Type B pancreatic cell (in vitro differentiated cells): ENCODE measurements at regions not wholly inside any gene's neighbourhood (a gene's known extent, or its start where the extent isn't known, plus 50 kb on each side); places are given as distances from the start of the nearest gene placed in this dataset.
"Not testable (repeated sequence)": the region's sequence is repeated elsewhere in the genome, so short reads cannot be mapped to it uniquely, and the experiment has no call there.

Source experiments
- DNase-seq: peaks from one replicate; pipeline ENCODE4 v3.0.0; 2021; ENCODE audit warnings: mixed read lengths; ENCODE audit not compliant: unreplicated experiment; ENCODE audit errors: extremely low spot score
- H3K27ac Mint-ChIP-seq: 2 replicates; pipeline ENCODE4 v1.8.0; 2021; ENCODE audit warnings: mild to moderate bottlenecking, mixed read lengths
- H3K27me3 Mint-ChIP-seq: 2 replicates; pipeline ENCODE4 v1.8.0; 2021; ENCODE audit warnings: mixed read lengths
- H3K36me3 Mint-ChIP-seq: 2 replicates; pipeline ENCODE4 v1.8.0; 2021; ENCODE audit warnings: mixed read lengths
- H3K4me1 Mint-ChIP-seq: one replicate; pipeline ENCODE4 v1.8.0; 2021; ENCODE audit warnings: mixed read lengths; ENCODE audit not compliant: unreplicated experiment
- H3K4me3 Mint-ChIP-seq: 2 replicates; pipeline ENCODE4 v1.8.0; 2021; ENCODE audit warnings: mild to moderate bottlenecking, mixed read lengths
- H3K9me3 Mint-ChIP-seq: 2 replicates; pipeline ENCODE4 v1.8.0; 2021; ENCODE audit warnings: mixed read lengths
- TF ChIP-seq, protein P1 (sequence below): fragments of 200-600 bp; sonication (generic); conservative IDR thresholded peaks from 2 replicates; pipeline ENCODE4 v1.5.0; 2021; ENCODE audit warnings: antibody characterized with exemption, mild to moderate bottlenecking

DNA sequence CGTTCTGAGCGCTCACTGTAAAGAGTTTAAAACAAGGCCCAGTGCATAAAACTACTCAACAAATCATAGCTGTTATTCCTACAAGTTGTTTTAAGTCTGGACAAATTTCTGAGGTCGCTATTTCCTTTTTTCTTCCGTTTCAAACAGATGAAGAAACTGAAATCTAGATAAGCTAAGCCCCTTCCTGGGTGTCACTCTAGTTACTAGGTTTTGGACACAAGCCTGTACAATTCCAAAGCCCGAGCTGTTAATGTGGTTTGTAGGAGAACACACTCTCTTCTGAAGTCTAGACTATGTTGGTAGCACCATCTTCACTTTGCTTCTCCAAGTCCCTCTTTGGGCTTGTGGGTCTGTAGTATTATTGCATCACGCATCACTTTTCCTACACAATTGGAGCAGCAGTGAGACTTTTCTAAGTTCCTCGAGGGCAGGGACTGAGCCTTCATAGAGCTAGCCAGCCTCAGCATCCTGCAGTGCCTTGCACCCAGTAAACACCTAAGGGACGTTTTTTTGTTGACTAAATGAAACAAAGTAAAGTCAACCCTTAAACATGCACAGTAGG lies 142.6 kb upstream of the PROK2 start:
- H3K4me1 Mint-ChIP-seq, result peaks cover 23% of the 10 kb centered on the region
- no peak for DNase-seq
- H3K27ac Mint-ChIP-seq, result no peak overlapping the region
- no peaks in the 10 kb centered on the region for H3K9me3 Mint-ChIP-seq
- no peaks in the 10 kb centered on the region for H3K36me3 Mint-ChIP-seq
- H3K4me3 Mint-ChIP-seq, result no peak overlapping the region
- H3K27me3 Mint-ChIP-seq, result peaks cover 14% of the 10 kb centered on the region
- TF ChIP-seq, protein P1, sequence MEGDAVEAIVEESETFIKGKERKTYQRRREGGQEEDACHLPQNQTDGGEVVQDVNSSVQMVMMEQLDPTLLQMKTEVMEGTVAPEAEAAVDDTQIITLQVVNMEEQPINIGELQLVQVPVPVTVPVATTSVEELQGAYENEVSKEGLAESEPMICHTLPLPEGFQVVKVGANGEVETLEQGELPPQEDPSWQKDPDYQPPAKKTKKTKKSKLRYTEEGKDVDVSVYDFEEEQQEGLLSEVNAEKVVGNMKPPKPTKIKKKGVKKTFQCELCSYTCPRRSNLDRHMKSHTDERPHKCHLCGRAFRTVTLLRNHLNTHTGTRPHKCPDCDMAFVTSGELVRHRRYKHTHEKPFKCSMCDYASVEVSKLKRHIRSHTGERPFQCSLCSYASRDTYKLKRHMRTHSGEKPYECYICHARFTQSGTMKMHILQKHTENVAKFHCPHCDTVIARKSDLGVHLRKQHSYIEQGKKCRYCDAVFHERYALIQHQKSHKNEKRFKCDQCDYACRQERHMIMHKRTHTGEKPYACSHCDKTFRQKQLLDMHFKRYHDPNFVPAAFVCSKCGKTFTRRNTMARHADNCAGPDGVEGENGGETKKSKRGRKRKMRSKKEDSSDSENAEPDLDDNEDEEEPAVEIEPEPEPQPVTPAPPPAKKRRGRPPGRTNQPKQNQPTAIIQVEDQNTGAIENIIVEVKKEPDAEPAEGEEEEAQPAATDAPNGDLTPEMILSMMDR, result no peak

DNA sequence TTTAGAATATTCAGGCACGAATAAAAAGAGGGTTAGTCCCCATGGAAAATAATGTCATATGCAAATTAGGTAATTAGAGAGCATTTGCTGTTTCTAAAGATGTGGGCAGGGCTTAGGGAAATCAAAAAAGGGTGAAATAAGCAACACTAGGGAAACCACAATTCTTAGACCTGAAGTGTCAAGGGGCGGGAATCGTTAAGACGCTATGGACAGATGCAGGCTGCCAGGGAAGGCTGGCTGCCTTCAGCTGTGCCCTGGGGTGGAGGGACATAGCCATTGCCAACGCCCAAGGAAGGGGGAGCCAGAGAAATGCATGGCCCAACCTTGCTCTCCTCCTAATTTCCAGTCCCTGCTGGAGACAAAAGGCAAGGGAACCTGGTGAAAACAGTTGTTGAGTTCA lies 141.7 kb upstream of the PROK2 start:
- TF ChIP-seq, protein P1, result no peak
- H3K27ac Mint-ChIP-seq, result no peak overlapping the region
- H3K9me3 Mint-ChIP-seq, result no peaks in the 10 kb centered on the region
- peaks cover 8% of the 10 kb centered on the region for H3K27me3 Mint-ChIP-seq
- no peaks in the 10 kb centered on the region for H3K36me3 Mint-ChIP-seq
- no peak overlapping the region for H3K4me3 Mint-ChIP-seq
- peaks cover 23% of the 10 kb centered on the region for H3K4me1 Mint-ChIP-seq
- no peak for DNase-seq

DNA sequence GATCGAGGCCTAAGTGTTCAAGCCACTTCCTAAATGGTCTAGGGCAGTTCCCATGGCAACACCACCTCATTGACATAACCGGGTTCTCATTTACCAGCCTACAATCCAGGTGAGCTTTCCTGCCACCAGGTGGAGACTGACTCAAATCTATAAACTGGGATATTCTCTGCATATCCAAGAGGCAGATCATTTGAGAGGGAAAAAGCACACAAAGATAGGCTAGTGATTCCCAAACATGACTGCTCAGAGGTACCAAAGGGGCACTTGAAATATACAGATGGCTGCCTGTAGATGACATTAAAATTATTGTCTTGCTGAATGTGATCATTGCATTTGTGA lies 141.3 kb upstream of the PROK2 start:
- Mint-ChIP-seq H3K9me3 (no peaks in the 10 kb centered on the region), H3K4me1 (peaks cover 23% of the 10 kb centered on the region), H3K27me3 (peaks cover 8% of the 10 kb centered on the region), H3K36me3 (no peaks in the 10 kb centered on the region), H3K4me3 (no peak overlapping the region), H3K27ac (no peak overlapping the region)
- DNase-seq, result no peak
- TF ChIP-seq, protein P1, result peak; percentile 60

DNA sequence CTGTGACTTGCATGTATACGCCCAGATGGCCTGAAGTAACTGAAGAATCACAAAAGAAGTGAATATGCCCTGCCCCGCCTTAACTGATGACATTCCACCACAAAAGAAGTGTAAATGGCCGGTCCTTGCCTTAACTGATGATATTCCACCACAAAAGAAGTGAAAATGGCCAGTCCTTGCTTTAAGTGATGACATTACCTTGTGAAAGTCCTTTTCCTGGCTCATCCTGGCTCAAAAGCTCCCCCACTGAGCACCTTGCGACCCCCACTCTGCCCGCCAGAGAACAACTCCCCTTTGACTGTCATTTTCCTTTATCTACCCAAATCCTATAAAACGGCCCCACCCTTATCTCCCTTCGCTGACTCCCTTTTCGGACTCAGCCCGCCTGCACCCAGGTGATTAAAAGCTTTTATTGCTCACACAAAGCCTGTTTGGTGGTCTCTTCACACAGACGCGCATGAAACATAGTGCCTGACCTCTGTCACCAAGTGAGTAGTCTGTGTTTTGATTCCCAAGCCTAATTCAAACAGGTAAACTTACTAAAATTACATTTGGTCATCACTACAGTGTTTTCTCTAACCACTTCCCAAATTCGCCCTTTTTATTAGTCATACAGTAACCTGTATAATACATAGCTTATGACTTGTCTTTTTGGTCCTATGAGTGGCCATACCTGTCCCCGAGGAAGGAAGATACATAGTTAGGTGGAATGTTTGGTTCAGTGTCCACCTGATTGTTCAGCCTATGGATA lies 140.7 kb upstream of the PROK2 start:
- not testable (repeated sequence) for H3K36me3 Mint-ChIP-seq, H3K4me3 Mint-ChIP-seq, H3K9me3 Mint-ChIP-seq, H3K27me3 Mint-ChIP-seq, H3K27ac Mint-ChIP-seq, DNase-seq
- peaks cover 23% of the 10 kb centered on the region for H3K4me1 Mint-ChIP-seq

DNA sequence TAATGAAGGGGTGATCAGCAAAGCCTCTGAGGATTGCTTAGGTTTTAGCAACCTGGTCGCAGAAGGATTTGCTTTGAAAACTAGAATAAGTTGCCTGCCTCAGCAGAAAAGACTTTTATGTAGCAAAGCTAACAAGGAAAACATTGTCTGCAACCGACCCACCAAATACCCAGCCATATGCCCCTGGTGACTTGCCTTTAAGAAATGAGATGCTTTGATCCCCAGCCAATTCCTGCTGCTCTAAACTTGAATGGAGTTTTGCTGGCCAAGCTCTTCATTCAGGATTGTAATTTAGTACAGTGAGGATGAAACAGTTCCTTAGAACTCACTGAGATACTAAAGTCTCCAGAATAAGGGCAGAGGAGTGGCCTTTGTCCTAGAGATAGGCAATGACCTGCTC lies 139.8 kb upstream of the PROK2 start:
- H3K27me3 Mint-ChIP-seq, result peaks cover 8% of the 10 kb centered on the region
- no peak for DNase-seq
- no peak overlapping the region for H3K4me3 Mint-ChIP-seq
- no peaks in the 10 kb centered on the region for H3K9me3 Mint-ChIP-seq
- H3K27ac Mint-ChIP-seq, result no peak overlapping the region
- H3K4me1 Mint-ChIP-seq, result peaks cover 19% of the 10 kb centered on the region
- H3K36me3 Mint-ChIP-seq, result no peaks in the 10 kb centered on the region
- TF ChIP-seq, protein P1, result no peak

DNA sequence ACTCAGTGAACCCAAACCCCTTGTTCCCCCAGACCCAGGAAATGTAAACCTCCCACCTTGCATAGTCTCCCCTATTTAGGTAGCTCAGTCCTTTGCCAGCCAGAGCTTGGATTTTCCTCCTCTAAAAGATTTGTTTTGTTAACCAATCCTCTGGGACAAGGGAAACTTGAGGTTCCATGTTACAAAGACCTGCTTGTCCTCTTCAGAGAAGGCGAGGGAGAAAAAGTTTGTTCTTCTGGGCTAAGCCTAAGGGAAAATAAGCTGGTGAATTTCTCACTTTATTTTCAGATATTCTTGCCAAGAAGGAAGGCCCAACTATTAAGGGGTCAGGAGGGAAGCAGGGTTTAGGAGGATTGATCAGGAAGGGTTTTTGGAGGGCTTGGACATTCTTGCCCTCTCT lies 136.1 kb upstream of the PROK2 start:
- Mint-ChIP-seq H3K27ac (no peak overlapping the region), H3K9me3 (no peaks in the 10 kb centered on the region), H3K27me3 (peaks cover 11% of the 10 kb centered on the region), H3K4me3 (no peak overlapping the region), H3K36me3 (no peaks in the 10 kb centered on the region), H3K4me1 (peaks cover 17% of the 10 kb centered on the region)
- TF ChIP-seq, protein P1, result no peak
- DNase-seq, result no peak
